ENCODE measurements at regions not wholly inside any gene's neighbourhood (a gene's known extent, or its start where the extent isn't known, plus 50 kb on each side); places are given as distances from the start of the nearest gene placed in this dataset.

GRCh38 chr1:106969731-106970130, 86.7 kb upstream of the PRMT6 start:
- in situ Hi-C loops (cut with MboI; ENCODE audit: low sequenced_read_pairs, unreplicated experiment) = no loop called here
- no peak for DNase-seq (ENCODE audit: low spot score)
- no peak for TF ChIP-seq CTCF (IDR thresholded peaks at IDR 0.05; ENCODE audit: borderline replicate concordance, control extremely low read depth, extremely low read depth, insufficient read depth, missing control alignments)

- no peak for DNase-seq (ENCODE audit: low spot score)
- in situ Hi-C loops (cut with MboI; ENCODE audit: low sequenced_read_pairs, unreplicated experiment) = no loop called here
- no peak for TF ChIP-seq CTCF (IDR thresholded peaks at IDR 0.05; ENCODE audit: borderline replicate concordance, control extremely low read depth, extremely low read depth, insufficient read depth, missing control alignments)
Measured at GRCh38 chr1:106972074-106972473, 84.4 kb upstream of the PRMT6 start.

GRCh38 chr1:106975944-106976343, 80.5 kb upstream of the PRMT6 start:
- no peak for DNase-seq (ENCODE audit: low spot score)
- TF ChIP-seq CTCF (IDR thresholded peaks at IDR 0.05; ENCODE audit: borderline replicate concordance, control extremely low read depth, extremely low read depth, insufficient read depth, missing control alignments) = no peak
- in situ Hi-C loops (cut with MboI; ENCODE audit: low sequenced_read_pairs, unreplicated experiment) = no loop called here

- TF ChIP-seq CTCF (IDR thresholded peaks at IDR 0.05; ENCODE audit: borderline replicate concordance, control extremely low read depth, extremely low read depth, insufficient read depth, missing control alignments) = no peak
- DNase-seq (ENCODE audit: low spot score) = no peak
- in situ Hi-C loops (cut with MboI; ENCODE audit: low sequenced_read_pairs, unreplicated experiment) = no loop called here
Measured at GRCh38 chr1:106978477-106979322, 77.8 kb upstream of the PRMT6 start.

- no peak for DNase-seq (ENCODE audit: low spot score)
- TF ChIP-seq CTCF (IDR thresholded peaks at IDR 0.05; ENCODE audit: borderline replicate concordance, control extremely low read depth, extremely low read depth, insufficient read depth, missing control alignments) = no peak
Measured at GRCh38 chr1:106979371-106979770, 77.1 kb upstream of the PRMT6 start.

GRCh38 chr1:106980121-106980520, 76.4 kb upstream of the PRMT6 start:
- DNase-seq (ENCODE audit: low spot score) = no peak
- in situ Hi-C loops (cut with MboI; ENCODE audit: low sequenced_read_pairs, unreplicated experiment) = no loop called here
- TF ChIP-seq CTCF (IDR thresholded peaks at IDR 0.05; ENCODE audit: borderline replicate concordance, control extremely low read depth, extremely low read depth, insufficient read depth, missing control alignments) = no peak

More at GRCh38 chr1:106979371-106979770, 77.1 kb upstream of the PRMT6 start:
- in situ Hi-C loops (cut with MboI; ENCODE audit: low sequenced_read_pairs, unreplicated experiment) = no loop called here

All from GM13976 (cell line).